AG10803 (cell line): ENCODE measurements at regions not wholly inside any gene's neighbourhood (a gene's known extent, or its start where the extent isn't known, plus 50 kb on each side); places are given as distances from the start of the nearest gene placed in this dataset.

Experiments used
- DNase-seq: peaks from one replicate; pipeline ENCODE4 v3.0.0; 2010; ENCODE audit warnings: low read depth
- H3K4me3 ChIP-seq: 2 replicates; pipeline ENCODE4 v1.5.1; 2011; ENCODE audit warnings: mild to moderate bottlenecking, low read length, control low read depth
- TF ChIP-seq, protein P1 (sequence below): conservative IDR thresholded peaks from 2 replicates; pipeline ENCODE4 v1.5.1; 2011; ENCODE audit warnings: mild to moderate bottlenecking, low read length, control low read depth, inconsistent platforms

DNA sequence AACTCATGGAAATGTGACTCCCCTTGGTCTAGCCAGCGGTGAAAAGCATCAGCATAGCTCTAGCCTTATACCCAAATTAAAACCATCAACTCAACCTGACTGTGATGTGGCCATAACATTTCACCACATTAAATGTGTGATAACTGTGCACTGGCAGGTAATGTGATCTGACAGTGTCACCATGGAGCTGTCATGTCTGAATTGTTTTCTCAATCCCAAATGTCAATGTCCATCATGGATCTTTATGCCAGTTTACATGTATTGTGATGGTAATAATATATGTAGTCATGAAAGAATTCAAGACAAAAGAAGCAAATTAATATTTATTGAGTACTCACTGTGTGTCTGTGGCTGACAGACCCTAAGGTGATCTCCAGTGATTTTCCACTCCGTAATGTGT, 213.4 kb upstream of the EOMES start:
- TF ChIP-seq, protein P1, sequence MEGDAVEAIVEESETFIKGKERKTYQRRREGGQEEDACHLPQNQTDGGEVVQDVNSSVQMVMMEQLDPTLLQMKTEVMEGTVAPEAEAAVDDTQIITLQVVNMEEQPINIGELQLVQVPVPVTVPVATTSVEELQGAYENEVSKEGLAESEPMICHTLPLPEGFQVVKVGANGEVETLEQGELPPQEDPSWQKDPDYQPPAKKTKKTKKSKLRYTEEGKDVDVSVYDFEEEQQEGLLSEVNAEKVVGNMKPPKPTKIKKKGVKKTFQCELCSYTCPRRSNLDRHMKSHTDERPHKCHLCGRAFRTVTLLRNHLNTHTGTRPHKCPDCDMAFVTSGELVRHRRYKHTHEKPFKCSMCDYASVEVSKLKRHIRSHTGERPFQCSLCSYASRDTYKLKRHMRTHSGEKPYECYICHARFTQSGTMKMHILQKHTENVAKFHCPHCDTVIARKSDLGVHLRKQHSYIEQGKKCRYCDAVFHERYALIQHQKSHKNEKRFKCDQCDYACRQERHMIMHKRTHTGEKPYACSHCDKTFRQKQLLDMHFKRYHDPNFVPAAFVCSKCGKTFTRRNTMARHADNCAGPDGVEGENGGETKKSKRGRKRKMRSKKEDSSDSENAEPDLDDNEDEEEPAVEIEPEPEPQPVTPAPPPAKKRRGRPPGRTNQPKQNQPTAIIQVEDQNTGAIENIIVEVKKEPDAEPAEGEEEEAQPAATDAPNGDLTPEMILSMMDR: no peak
- H3K4me3 ChIP-seq: no peak overlapping the region
- DNase-seq: no peak

DNA sequence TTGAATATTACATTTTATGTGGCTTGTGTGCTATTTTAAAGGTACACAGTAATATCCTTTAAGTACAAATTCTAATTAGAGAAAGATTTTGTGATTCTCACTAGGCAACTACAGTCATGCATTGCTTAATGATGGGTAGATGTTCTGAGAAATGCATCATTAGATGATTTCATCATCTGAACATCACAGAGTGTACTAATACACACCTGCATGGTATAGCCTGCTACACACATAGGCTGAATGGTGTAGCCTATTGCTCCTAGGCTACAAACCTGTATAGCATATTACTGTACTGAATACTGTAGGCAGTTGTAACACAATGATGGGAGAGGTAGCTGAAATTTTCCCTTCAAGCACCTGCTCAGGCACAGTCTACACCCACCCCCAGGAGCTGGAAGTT, 217.4 kb upstream of the EOMES start:
- no peak overlapping the region for H3K4me3 ChIP-seq
- TF ChIP-seq, protein P1: no peak
- no peak for DNase-seq

DNA sequence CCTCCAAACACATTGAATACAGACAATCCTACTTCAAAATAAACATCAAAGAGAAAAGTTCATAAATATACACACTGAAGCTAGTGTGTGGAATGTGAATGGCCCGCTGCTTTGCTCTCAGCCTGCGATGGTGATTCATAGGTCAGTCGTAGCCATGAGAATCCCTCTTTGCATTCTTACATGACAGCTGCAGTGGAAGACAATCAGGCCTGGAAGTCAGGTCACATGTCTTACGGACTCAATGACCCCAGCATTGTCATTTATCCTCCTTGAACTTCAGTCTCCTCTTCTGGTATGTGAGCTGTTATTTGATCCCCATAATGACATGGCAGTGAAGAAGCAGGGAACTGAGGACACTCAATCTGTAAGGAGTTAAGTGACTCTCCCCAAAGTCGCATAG, 217.8 kb upstream of the EOMES start:
- DNase-seq: peak; percentile 61
- TF ChIP-seq, protein P1: no peak
- no peak overlapping the region for H3K4me3 ChIP-seq

DNA sequence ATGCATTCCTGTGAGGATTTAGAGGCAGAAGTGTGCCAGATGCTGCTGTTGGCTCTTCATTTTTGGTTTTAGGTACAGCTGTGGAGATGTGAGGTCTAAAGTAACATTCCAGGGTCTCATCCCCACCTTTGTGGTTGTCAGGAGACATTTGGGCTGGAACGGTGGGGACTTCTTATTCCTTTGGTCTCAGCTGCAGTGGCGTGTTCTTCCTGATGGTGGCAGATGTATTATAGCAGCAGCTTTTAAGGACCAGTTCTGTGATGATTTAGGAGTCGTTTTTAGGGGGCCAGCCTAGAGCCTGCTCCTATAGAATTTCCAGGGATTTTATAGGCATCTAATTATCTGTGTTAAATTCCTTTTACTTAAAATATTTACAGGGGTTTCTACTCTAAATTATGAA, 221.0 kb upstream of the EOMES start:
- TF ChIP-seq, protein P1: peak; percentile 48
- H3K4me3 ChIP-seq: no peak overlapping the region
- peak; percentile 8 for DNase-seq

DNA sequence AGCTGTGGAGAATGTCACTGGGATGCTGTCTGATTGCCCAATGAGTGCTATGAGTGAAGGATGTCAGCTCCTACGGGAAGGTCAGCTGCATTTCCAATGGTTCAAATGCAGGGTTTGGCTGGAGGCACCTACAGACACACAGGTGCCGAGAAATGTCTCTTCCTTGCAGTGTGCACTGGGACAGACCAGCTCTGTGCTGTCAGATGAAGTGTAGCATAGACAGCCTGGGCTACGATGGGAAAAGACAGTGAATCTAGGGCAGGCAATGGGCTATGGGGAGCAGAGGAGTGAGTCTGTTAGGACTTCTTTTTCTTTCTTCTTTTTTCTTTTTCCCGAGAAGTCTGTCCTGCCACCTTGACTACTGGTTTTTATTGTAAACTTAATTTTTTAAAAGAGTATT, 223.1 kb upstream of the EOMES start:
- H3K4me3 ChIP-seq: no peak overlapping the region
- DNase-seq: no peak
- TF ChIP-seq, protein P1: no peak

DNA sequence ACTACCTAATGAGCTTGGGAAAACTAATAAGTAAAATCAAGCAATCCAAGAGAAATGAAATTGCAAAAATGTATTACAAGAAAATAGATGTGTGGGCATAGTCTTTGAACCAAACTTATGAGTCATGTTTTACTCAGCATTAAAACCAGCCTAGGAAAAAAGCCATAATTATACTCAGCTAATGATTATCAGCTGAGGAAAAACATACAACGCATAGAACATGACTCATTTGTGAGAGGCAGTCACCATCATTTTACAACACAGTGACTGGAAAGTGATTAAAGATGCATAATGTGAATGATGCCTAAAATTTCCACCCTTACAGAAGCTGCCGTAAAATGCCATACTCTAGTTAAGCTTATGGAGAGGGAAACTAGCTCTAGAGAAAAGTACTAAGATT, 238.0 kb upstream of the EOMES start:
- peak; percentile 69 for DNase-seq
- TF ChIP-seq, protein P1: no peak
- H3K4me3 ChIP-seq: no peak overlapping the region

DNA sequence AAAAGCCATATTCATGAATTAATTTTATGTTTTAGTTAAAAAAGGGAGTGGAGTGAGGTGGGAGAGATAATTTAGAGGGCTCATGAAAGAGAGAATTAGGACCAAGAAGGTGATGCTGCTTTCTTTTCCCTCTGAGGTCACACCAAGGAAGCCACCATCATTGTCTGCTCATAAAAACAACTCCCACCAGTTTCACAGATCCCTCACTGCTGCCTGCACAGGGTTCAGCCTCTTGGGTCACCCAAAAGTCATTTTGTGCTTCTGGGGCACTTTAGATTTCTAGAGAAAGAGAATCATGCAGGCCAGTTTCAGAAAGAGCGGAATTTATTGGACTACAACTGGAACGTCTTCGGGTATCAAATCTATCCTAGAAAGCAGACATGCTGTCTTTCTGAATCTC, 241.4 kb upstream of the EOMES start:
- TF ChIP-seq, protein P1: no peak
- no peak for DNase-seq
- no peak overlapping the region for H3K4me3 ChIP-seq
